ENCODE measurements at regions not wholly inside any gene's neighbourhood (a gene's known extent, or its start where the extent isn't known, plus 50 kb on each side); places are given as distances from the start of the nearest gene placed in this dataset.

- no peak overlapping the region for H3K4me3 Mint-ChIP-seq (ENCODE audit: unreplicated experiment)
- CTCF ChIA-PET = interaction anchor here (1.0 to 1.3 kb wide), 5 partner anchors 14 to 155 kb away, joined by 3 to 4 read pairs (median 3); no protein-coding TSS in a partner anchor
- TF ChIP-seq CTCF (IDR thresholded peaks at IDR 0.05; ENCODE audit: unreplicated experiment) = no peak
- peak overlapping the region; percentile 6 for H3K27ac Mint-ChIP-seq (ENCODE audit: low read depth, unreplicated experiment)
- intact Hi-C loops (cut with micrococcal nuclease) = no loop called here
- H3K36me3 Mint-ChIP-seq (ENCODE audit: insufficient read depth, unreplicated experiment) = no peaks in the 10 kb centered on the region
- BruUV-seq (replicated peaks) = no TSS peak
- POLR2A ChIA-PET = interaction anchor here (0.7 to 1.8 kb wide), 9 partner anchors 9 to 1600 kb away, joined by 3 to 7 read pairs (median 3); no protein-coding TSS in a partner anchor
- DNase-seq (ENCODE audit: unreplicated experiment) = peak; percentile 96
- no peaks in the 10 kb centered on the region for H3K27me3 Mint-ChIP-seq (ENCODE audit: insufficient read depth, unreplicated experiment)
- H3K9me3 Mint-ChIP-seq (ENCODE audit: unreplicated experiment) = peaks cover 9% of the 10 kb centered on the region
- peaks cover 27% of the 10 kb centered on the region for H3K4me1 Mint-ChIP-seq (ENCODE audit: insufficient read depth, unreplicated experiment)
These were observed 262.3 kb upstream of the MTNR1B start for GRCh38 chr11:92707173-92707619.

- no peak for DNase-seq (ENCODE audit: unreplicated experiment)
- intact Hi-C loops (cut with micrococcal nuclease) = no loop called here
- H3K27ac Mint-ChIP-seq (ENCODE audit: low read depth, unreplicated experiment) = peak overlapping the region; percentile 6
- peaks cover 9% of the 10 kb centered on the region for H3K9me3 Mint-ChIP-seq (ENCODE audit: unreplicated experiment)
- H3K4me1 Mint-ChIP-seq (ENCODE audit: insufficient read depth, unreplicated experiment) = peaks cover 27% of the 10 kb centered on the region
- H3K36me3 Mint-ChIP-seq (ENCODE audit: insufficient read depth, unreplicated experiment) = no peaks in the 10 kb centered on the region
- H3K27me3 Mint-ChIP-seq (ENCODE audit: insufficient read depth, unreplicated experiment) = no peaks in the 10 kb centered on the region
- no TSS peak for BruUV-seq (replicated peaks)
- no peak overlapping the region for H3K4me3 Mint-ChIP-seq (ENCODE audit: unreplicated experiment)
- TF ChIP-seq CTCF (IDR thresholded peaks at IDR 0.05; ENCODE audit: unreplicated experiment) = no peak
- ChIA-PET POLR2A (interaction anchor here (0.7 to 1.8 kb wide), 9 partner anchors 9 to 1600 kb away, joined by 3 to 7 read pairs (median 3); no protein-coding TSS in a partner anchor), CTCF (interaction anchor here (0.6 to 1.3 kb wide), 6 partner anchors 15 to 154 kb away, joined by 3 to 4 read pairs (median 3); no protein-coding TSS in a partner anchor)
These were observed 261.8 kb upstream of the MTNR1B start for GRCh38 chr11:92707665-92708064.

- Mint-ChIP-seq H3K27me3 (ENCODE audit: insufficient read depth, unreplicated experiment) (no peaks in the 10 kb centered on the region), H3K36me3 (ENCODE audit: insufficient read depth, unreplicated experiment) (no peaks in the 10 kb centered on the region), H3K9me3 (ENCODE audit: unreplicated experiment) (peaks cover 9% of the 10 kb centered on the region), H3K27ac (ENCODE audit: low read depth, unreplicated experiment) (no peak overlapping the region), H3K4me3 (ENCODE audit: unreplicated experiment) (no peak overlapping the region), H3K4me1 (ENCODE audit: insufficient read depth, unreplicated experiment) (peaks cover 20% of the 10 kb centered on the region)
- BruUV-seq (replicated peaks) = no TSS peak
- TF ChIP-seq CTCF (IDR thresholded peaks at IDR 0.05; ENCODE audit: unreplicated experiment) = no peak
- CTCF ChIA-PET = interaction anchor here (1.1 kb wide), 1 partner anchor 9 kb away, joined by 5 read pairs; no protein-coding TSS in a partner anchor
- POLR2A ChIA-PET = interaction anchor here (1.2 kb wide), 1 partner anchor 13 kb away, joined by 3 read pairs; no protein-coding TSS in a partner anchor
- no peak for DNase-seq (ENCODE audit: unreplicated experiment)
- intact Hi-C loops (cut with micrococcal nuclease) = no loop called here
These were observed 260.1 kb upstream of the MTNR1B start for GRCh38 chr11:92709329-92709728.

GRCh38 chr11:92711926-92712325, 257.5 kb upstream of the MTNR1B start:
- intact Hi-C loops (cut with micrococcal nuclease) = no loop called here
- peaks cover 15% of the 10 kb centered on the region for H3K4me1 Mint-ChIP-seq (ENCODE audit: insufficient read depth, unreplicated experiment)
- H3K27ac Mint-ChIP-seq (ENCODE audit: low read depth, unreplicated experiment) = no peak overlapping the region
- H3K4me3 Mint-ChIP-seq (ENCODE audit: unreplicated experiment) = no peak overlapping the region
- BruUV-seq (replicated peaks) = no TSS peak
- no peaks in the 10 kb centered on the region for H3K27me3 Mint-ChIP-seq (ENCODE audit: insufficient read depth, unreplicated experiment)
- CTCF ChIA-PET = interaction anchor here (0.5 to 0.6 kb wide), 3 partner anchors 889 to 1922 kb away, joined by 3 read pairs; no protein-coding TSS in a partner anchor
- no peak for DNase-seq (ENCODE audit: unreplicated experiment)
- H3K9me3 Mint-ChIP-seq (ENCODE audit: unreplicated experiment) = no peaks in the 10 kb centered on the region
- no peak for TF ChIP-seq CTCF (IDR thresholded peaks at IDR 0.05; ENCODE audit: unreplicated experiment)
- POLR2A ChIA-PET = interaction anchor here (1.0 kb wide), 1 partner anchor 27 kb away, joined by 3 read pairs; no protein-coding TSS in a partner anchor
- no peaks in the 10 kb centered on the region for H3K36me3 Mint-ChIP-seq (ENCODE audit: insufficient read depth, unreplicated experiment)
